ENCODE measurements at regions not wholly inside any gene's neighbourhood (a gene's known extent, or its start where the extent isn't known, plus 50 kb on each side); places are given as distances from the start of the nearest gene placed in this dataset.

DNA sequence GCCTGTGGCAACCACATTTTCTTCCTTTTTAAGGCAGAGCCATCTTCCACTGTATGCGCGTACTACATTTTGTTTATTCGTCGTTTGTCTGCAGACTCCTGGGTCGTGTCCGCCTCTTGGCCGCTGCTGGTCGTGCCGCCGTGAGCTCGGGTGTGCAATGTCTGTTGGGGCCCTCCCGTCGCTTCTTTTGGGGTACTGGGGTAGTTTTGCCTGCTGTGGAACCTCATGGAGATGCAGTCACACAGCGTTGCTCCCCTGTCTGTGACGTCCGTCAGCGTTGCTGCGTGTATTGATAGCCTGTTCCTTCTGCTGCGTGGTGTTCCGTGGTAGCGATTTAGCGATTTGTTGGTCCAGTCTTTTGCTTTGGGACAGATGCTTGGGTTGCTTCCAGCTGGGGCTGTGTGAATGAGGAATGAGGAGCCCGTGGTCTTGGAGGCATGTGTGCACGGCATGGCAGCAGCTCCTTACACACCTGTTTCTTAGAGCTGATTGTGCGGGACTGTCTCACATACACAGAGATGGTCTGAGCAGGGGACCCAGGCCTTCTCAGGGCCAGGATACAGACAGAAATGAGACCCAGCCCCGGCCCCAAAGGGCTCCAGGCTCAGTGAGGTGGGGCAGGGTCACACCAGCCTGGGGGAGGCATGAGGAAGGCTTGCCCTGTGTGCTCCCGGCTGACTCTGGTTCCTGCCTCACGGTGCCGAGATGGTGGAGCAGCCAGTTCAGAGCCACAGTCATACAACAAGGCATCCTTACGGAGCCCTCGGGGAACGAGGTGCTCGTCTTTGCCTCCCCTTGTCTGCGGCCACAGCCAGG, 78.4 kb upstream of the GSE1 start:
- no peak for DNase-seq
- peaks cover 4% of the 10 kb centered on the region for H3K9me3 ChIP-seq (ENCODE audit: control insufficient read depth, low read depth, low read length)
- no peak overlapping the region; the same call in 1 of the 2 replicates for H3K14ac ChIP-seq (ENCODE audit: insufficient read depth, low read length)
- no peak overlapping the region for H2AFZ ChIP-seq (ENCODE audit: low read length)
- no peak overlapping the region for H4K8ac ChIP-seq (replicated peaks; ENCODE audit: insufficient read length, low read depth, low read length)
- peaks cover 3% of the 10 kb centered on the region; the same call in 1 of the 2 replicates for H3K4me1 ChIP-seq (ENCODE audit: insufficient read depth, low read length)
- H2BK20ac ChIP-seq (ENCODE audit: low read depth, low read length, poor library complexity, severe bottlenecking) = no peak overlapping the region
- Mint-ChIP-seq H3K27ac (peak overlapping the region in 1 of 3 experiments; percentile 11; a peak in 1 of 7 replicates), H3K9me3 (peaks cover 6 to 7% of the 10 kb centered on the region in 2 experiments), H3K4me3 (no peak overlapping the region), H3K36me3 (ENCODE audit: insufficient read depth in 1 of 3, low read depth in 3 of 3) (peaks cover 3 to 5% (median 4%) of the 10 kb centered on the region in 3 experiments), H3K27me3 (ENCODE audit: low read depth) (peaks cover 7% of the 10 kb centered on the region; the same call in 1 of the 2 replicates), H3K4me1 (peaks cover 17 to 20% of the 10 kb centered on the region in 2 experiments)
- no peak overlapping the region for H2BK5ac ChIP-seq (ENCODE audit: insufficient read length, low read length)
- no peak overlapping the region for H3K4ac ChIP-seq (ENCODE audit: low read depth, low read length)
- H2AK5ac ChIP-seq (ENCODE audit: insufficient read length, low read length) = no peak overlapping the region
- H3K27ac ChIP-seq (ENCODE audit: insufficient read length, low read depth, low read length) = no peak overlapping the region
- H3K23ac ChIP-seq (ENCODE audit: insufficient read length, low read depth, low read length) = no peak overlapping the region
- no peak overlapping the region for H3K9ac ChIP-seq (ENCODE audit: extremely low read depth, insufficient read length, low read length)
- no peak overlapping the region for H2BK12ac ChIP-seq (ENCODE audit: insufficient read length, low read depth, low read length)
- no CpG with 5 or more reads among the region's 34 CpGs for WGBS (ENCODE audit: extremely low coverage, insufficient read length, low lambda C conversion rate)
- no peak overlapping the region for H3K4me2 ChIP-seq (ENCODE audit: insufficient read depth, insufficient read length, low read length)
- H3K27me3 ChIP-seq (ENCODE audit: insufficient read depth, low read length) = no peaks in the 10 kb centered on the region
- TF ChIP-seq, protein P1, sequence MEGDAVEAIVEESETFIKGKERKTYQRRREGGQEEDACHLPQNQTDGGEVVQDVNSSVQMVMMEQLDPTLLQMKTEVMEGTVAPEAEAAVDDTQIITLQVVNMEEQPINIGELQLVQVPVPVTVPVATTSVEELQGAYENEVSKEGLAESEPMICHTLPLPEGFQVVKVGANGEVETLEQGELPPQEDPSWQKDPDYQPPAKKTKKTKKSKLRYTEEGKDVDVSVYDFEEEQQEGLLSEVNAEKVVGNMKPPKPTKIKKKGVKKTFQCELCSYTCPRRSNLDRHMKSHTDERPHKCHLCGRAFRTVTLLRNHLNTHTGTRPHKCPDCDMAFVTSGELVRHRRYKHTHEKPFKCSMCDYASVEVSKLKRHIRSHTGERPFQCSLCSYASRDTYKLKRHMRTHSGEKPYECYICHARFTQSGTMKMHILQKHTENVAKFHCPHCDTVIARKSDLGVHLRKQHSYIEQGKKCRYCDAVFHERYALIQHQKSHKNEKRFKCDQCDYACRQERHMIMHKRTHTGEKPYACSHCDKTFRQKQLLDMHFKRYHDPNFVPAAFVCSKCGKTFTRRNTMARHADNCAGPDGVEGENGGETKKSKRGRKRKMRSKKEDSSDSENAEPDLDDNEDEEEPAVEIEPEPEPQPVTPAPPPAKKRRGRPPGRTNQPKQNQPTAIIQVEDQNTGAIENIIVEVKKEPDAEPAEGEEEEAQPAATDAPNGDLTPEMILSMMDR (conservative IDR thresholded peaks at IDR 0.05) = no peak
- no peak overlapping the region for H2BK15ac ChIP-seq (ENCODE audit: low read depth, low read length)
- no peak overlapping the region for H2BK120ac ChIP-seq (ENCODE audit: low read depth, low read length, poor library complexity, severe bottlenecking)
- no peaks in the 10 kb centered on the region for H3K79me1 ChIP-seq (ENCODE audit: insufficient read depth, low read depth, low read length, poor library complexity, severe bottlenecking)
- no peak overlapping the region for H4K91ac ChIP-seq (ENCODE audit: insufficient read length, low read depth, low read length)
- no peaks in the 10 kb centered on the region for H4K20me1 ChIP-seq (ENCODE audit: control insufficient read depth, insufficient read depth, insufficient read length)
- H3K18ac ChIP-seq (ENCODE audit: insufficient read length, low read depth, low read length) = no peak overlapping the region
- H3T11ph ChIP-seq (ENCODE audit: low read length) = no peak overlapping the region
- no peaks in the 10 kb centered on the region for H3K23me2 ChIP-seq (ENCODE audit: insufficient read length, low read depth, low read length, poor library complexity, severe bottlenecking)
- no peaks in the 10 kb centered on the region for H3K79me2 ChIP-seq (ENCODE audit: insufficient read depth, low read length)
- H4K5ac ChIP-seq (ENCODE audit: insufficient read length, low read depth, low read length) = no peak overlapping the region
- no peak overlapping the region for H3K56ac ChIP-seq (ENCODE audit: insufficient read length, low read depth, low read length)

Measured in H9 (cell line).